ENCODE measurements at regions not wholly inside any gene's neighbourhood (a gene's known extent, or its start where the extent isn't known, plus 50 kb on each side); places are given as distances from the start of the nearest gene placed in this dataset.

DNA sequence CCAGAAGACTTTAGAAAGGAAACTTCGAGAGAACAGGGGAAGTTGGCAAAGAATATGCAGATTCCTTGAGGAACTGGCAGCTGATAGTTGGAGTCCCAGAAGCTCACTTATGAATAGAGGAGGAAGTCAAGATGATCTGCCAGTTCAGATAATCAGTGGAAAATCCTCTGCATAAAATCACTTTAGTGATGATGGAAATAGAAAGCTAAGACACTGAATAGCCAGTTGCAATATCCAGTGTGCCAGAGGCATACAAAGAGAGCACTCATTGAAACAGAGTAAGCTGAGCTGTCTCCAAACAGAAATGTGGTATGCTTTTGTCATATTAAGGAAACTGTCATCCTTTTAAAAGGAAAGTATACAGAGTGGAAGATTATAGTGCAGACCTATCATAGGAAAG lies 1207.6 kb downstream of the OTOL1 start (continued):
- TF ChIP-seq, protein P1, sequence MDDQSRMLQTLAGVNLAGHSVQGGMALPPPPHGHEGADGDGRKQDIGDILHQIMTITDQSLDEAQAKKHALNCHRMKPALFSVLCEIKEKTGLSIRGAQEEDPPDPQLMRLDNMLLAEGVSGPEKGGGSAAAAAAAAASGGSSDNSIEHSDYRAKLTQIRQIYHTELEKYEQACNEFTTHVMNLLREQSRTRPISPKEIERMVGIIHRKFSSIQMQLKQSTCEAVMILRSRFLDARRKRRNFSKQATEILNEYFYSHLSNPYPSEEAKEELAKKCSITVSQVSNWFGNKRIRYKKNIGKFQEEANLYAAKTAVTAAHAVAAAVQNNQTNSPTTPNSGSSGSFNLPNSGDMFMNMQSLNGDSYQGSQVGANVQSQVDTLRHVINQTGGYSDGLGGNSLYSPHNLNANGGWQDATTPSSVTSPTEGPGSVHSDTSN (IDR thresholded peaks at IDR 0.05), result no peak

DNA sequence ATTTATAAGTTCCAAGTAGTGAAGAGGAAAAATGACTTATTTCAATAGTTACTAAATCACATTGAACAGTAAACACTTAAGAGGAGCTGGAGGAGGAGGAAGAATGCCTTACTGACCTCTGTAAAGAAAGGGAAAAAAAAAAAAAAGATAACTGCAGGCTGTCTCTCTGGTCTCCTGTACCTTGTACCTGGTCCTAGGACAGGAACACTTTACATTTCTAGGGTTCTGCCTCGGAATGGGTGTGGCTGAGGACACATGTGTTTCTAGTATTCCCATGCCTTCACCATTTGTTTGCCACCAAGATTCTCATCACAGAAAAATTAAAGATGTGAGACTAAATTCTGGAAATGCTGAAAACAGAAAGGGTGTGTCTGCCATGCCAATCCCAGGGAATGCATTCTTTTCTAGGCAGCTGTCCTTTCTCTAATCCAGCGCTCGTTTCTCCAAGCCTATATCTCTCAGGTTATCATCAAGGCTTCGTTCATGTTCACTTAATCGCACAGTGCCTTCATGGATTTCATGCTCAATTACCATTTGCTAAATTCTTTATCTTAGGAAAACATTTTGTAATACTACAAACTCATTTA lies 1208.3 kb downstream of the OTOL1 start:
- TF ChIP-seq, protein P2, sequence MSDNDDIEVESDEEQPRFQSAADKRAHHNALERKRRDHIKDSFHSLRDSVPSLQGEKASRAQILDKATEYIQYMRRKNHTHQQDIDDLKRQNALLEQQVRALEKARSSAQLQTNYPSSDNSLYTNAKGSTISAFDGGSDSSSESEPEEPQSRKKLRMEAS (IDR thresholded peaks at IDR 0.05; ENCODE audit: low read depth), result no peak
- TF ChIP-seq MXI1 (IDR thresholded peaks at IDR 0.05; ENCODE audit: low read depth, low read length), result no peak
- no peak for TF ChIP-seq RCOR1 (IDR thresholded peaks at IDR 0.05; ENCODE audit: low read length)
- TF ChIP-seq SMC3 (IDR thresholded peaks at IDR 0.05; ENCODE audit: low read depth, low read length), result no peak
- TF ChIP-seq GATA2 (CRISPR knock-in tag; IDR thresholded peaks at IDR 0.05), result no peak
- no peak for TF ChIP-seq POLR2AphosphoS5 (IDR thresholded peaks at IDR 0.05; ENCODE audit: low read depth, low read length)
- TF ChIP-seq TAF1 (IDR thresholded peaks at IDR 0.05; ENCODE audit: borderline replicate concordance, low read depth, low read length), result no peak
- TF ChIP-seq SIN3A (IDR thresholded peaks at IDR 0.05; ENCODE audit: borderline replicate concordance, low read depth, low read length), result no peak
- TF ChIP-seq, protein P3, sequence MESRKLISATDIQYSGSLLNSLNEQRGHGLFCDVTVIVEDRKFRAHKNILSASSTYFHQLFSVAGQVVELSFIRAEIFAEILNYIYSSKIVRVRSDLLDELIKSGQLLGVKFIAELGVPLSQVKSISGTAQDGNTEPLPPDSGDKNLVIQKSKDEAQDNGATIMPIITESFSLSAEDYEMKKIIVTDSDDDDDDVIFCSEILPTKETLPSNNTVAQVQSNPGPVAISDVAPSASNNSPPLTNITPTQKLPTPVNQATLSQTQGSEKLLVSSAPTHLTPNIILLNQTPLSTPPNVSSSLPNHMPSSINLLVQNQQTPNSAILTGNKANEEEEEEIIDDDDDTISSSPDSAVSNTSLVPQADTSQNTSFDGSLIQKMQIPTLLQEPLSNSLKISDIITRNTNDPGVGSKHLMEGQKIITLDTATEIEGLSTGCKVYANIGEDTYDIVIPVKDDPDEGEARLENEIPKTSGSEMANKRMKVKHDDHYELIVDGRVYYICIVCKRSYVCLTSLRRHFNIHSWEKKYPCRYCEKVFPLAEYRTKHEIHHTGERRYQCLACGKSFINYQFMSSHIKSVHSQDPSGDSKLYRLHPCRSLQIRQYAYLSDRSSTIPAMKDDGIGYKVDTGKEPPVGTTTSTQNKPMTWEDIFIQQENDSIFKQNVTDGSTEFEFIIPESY (IDR thresholded peaks at IDR 0.05; ENCODE audit: borderline replicate concordance, low read depth), result no peak
- no peak for TF ChIP-seq TEAD4 (IDR thresholded peaks at IDR 0.05; ENCODE audit: borderline replicate concordance, insufficient read depth)
- TF ChIP-seq ELF1 (IDR thresholded peaks at IDR 0.05), result no peak
- TF ChIP-seq, protein P4, sequence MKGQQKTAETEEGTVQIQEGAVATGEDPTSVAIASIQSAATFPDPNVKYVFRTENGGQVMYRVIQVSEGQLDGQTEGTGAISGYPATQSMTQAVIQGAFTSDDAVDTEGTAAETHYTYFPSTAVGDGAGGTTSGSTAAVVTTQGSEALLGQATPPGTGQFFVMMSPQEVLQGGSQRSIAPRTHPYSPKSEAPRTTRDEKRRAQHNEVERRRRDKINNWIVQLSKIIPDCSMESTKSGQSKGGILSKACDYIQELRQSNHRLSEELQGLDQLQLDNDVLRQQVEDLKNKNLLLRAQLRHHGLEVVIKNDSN (IDR thresholded peaks at IDR 0.05; ENCODE audit: borderline replicate concordance, low read depth), result no peak
- TF ChIP-seq, protein P5, sequence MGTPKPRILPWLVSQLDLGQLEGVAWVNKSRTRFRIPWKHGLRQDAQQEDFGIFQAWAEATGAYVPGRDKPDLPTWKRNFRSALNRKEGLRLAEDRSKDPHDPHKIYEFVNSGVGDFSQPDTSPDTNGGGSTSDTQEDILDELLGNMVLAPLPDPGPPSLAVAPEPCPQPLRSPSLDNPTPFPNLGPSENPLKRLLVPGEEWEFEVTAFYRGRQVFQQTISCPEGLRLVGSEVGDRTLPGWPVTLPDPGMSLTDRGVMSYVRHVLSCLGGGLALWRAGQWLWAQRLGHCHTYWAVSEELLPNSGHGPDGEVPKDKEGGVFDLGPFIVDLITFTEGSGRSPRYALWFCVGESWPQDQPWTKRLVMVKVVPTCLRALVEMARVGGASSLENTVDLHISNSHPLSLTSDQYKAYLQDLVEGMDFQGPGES (IDR thresholded peaks at IDR 0.05; ENCODE audit: low read depth, low read length), result no peak
- no peak for TF ChIP-seq RFX5 (IDR thresholded peaks at IDR 0.05; ENCODE audit: low read length)
- TF ChIP-seq, protein P6, sequence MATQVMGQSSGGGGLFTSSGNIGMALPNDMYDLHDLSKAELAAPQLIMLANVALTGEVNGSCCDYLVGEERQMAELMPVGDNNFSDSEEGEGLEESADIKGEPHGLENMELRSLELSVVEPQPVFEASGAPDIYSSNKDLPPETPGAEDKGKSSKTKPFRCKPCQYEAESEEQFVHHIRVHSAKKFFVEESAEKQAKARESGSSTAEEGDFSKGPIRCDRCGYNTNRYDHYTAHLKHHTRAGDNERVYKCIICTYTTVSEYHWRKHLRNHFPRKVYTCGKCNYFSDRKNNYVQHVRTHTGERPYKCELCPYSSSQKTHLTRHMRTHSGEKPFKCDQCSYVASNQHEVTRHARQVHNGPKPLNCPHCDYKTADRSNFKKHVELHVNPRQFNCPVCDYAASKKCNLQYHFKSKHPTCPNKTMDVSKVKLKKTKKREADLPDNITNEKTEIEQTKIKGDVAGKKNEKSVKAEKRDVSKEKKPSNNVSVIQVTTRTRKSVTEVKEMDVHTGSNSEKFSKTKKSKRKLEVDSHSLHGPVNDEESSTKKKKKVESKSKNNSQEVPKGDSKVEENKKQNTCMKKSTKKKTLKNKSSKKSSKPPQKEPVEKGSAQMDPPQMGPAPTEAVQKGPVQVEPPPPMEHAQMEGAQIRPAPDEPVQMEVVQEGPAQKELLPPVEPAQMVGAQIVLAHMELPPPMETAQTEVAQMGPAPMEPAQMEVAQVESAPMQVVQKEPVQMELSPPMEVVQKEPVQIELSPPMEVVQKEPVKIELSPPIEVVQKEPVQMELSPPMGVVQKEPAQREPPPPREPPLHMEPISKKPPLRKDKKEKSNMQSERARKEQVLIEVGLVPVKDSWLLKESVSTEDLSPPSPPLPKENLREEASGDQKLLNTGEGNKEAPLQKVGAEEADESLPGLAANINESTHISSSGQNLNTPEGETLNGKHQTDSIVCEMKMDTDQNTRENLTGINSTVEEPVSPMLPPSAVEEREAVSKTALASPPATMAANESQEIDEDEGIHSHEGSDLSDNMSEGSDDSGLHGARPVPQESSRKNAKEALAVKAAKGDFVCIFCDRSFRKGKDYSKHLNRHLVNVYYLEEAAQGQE (IDR thresholded peaks at IDR 0.05; ENCODE audit: low read depth, low read length), result no peak
- TF ChIP-seq NFIC (IDR thresholded peaks at IDR 0.05; ENCODE audit: borderline replicate concordance), result no peak
- TF ChIP-seq, protein P1 (IDR thresholded peaks at IDR 0.05), result no peak
- no peak for TF ChIP-seq RAD21 (IDR thresholded peaks at IDR 0.05; ENCODE audit: low read length)
- TF ChIP-seq EP300 (IDR thresholded peaks at IDR 0.05; ENCODE audit: borderline replicate concordance in 1 of 2, low read depth in 1 of 2, low read length in 1 of 2), result no peak
- no peak for TF ChIP-seq EZH2phosphoT487 (IDR thresholded peaks at IDR 0.05; ENCODE audit: borderline replicate concordance, low read depth)
- Histone ChIP-seq H4K20me1 (ENCODE audit: insufficient read depth) (no peaks in the 10 kb centered on the region), H3K27ac (ENCODE audit: low read depth in 2 of 2, low read length in 1 of 2) (no peak overlapping the region), H3K36me3 (replicated peaks in 1 of 2; ENCODE audit: control insufficient read depth in 1 of 2, insufficient read depth in 2 of 2, low read length in 1 of 2) (no peaks in the 10 kb centered on the region), H3K9me2 (no peaks in the 10 kb centered on the region), H3K4me3 (ENCODE audit: low read depth in 2 of 2, low read length in 1 of 2) (no peak overlapping the region), H3K4me1 (ENCODE audit: control insufficient read depth in 1 of 2, insufficient read depth in 2 of 2, low read depth in 1 of 2, low read length in 1 of 2) (no peaks in the 10 kb centered on the region), H3K9me3 (no peaks in the 10 kb centered on the region), H2AFZ (ENCODE audit: low read depth) (no peak overlapping the region), H3K4me2 (no peak overlapping the region), H3K79me2 (ENCODE audit: insufficient read depth) (no peaks in the 10 kb centered on the region), H3K9ac (no peak overlapping the region), H3K27me3 (ENCODE audit: insufficient read depth) (no peaks in the 10 kb centered on the region), H3F3A (replicated peaks; ENCODE audit: insufficient read depth) (no peaks in the 10 kb centered on the region)
- WGBS (ENCODE audit: low lambda C conversion rate), result 84% methylated on average over 5 of the region's 5 CpGs
- POLR2A ChIA-PET, result no interaction called here
- DNase-seq, result no peak
- CTCF ChIA-PET, result interaction anchor here (0.7 kb wide), 1 partner anchor 415 kb away, joined by 3 read pairs; no protein-coding TSS in a partner anchor
